D721Med (cell line): ENCODE measurements at regions not wholly inside any gene's neighbourhood (a gene's known extent, or its start where the extent isn't known, plus 50 kb on each side); places are given as distances from the start of the nearest gene placed in this dataset.

Experiments used
- DNase-seq: peaks from one replicate; pipeline ENCODE4 v3.0.0; 2011; ENCODE audit warnings: low spot score; ENCODE audit not compliant: insufficient read length
- FAIRE-seq: peaks from 2 replicates; lab custom pipeline; 2011; peaks lifted over from hg19 to GRCh38; lab: Jason Lieb, UNC
- CTCF ChIP-seq: IDR thresholded peaks from 2 replicates; pipeline ENCODE4 v1.5.1; 2012; ENCODE audit warnings: mild to moderate bottlenecking, control low read depth; ENCODE audit not compliant: insufficient read depth; ENCODE audit errors: missing control alignments

GRCh38 chr16:60060731-60061130 lies 1326.6 kb upstream of the GOT2 start:
- no peak for TF ChIP-seq CTCF
- DNase-seq (no peak), FAIRE-seq (no peak)

DNA sequence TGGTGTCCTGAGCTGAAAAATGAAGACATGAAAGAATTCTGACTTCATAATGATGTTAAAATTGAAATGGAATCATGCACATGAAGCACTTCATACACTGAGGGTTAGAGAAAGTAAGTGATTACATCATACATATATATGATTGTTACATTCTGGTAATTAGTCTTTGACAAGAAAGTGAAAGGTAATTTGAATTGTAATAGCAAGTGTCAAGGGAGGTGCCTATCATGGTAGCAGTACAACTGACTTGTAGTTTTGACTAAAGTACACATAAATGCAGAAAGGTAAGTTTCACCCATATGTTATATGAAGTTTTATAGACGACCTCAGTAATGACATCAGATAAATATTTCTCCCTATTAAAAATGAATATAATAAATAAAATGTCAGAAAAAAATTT lies 1325.0 kb upstream of the GOT2 start:
- DNase-seq (no peak), FAIRE-seq (no peak)
- no peak for TF ChIP-seq CTCF

DNA sequence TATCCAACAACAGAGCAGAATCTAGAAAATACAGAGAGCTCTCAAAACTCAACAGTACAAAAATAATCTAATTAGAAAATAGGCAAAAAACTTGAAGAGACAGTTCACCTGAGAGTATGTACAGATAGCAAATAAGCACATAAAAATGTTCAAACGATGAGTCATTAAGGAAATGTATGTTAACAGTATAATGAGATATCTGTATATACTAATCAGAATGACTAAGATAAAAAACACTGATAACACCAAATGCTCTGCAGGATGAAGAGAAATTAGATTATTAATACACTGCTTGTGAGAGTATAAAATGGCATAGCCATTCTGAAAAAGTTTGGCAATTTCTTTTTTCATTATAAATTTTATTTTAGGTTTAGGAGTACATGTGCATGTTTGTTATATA lies 1307.6 kb upstream of the GOT2 start:
- FAIRE-seq, result no peak

DNA sequence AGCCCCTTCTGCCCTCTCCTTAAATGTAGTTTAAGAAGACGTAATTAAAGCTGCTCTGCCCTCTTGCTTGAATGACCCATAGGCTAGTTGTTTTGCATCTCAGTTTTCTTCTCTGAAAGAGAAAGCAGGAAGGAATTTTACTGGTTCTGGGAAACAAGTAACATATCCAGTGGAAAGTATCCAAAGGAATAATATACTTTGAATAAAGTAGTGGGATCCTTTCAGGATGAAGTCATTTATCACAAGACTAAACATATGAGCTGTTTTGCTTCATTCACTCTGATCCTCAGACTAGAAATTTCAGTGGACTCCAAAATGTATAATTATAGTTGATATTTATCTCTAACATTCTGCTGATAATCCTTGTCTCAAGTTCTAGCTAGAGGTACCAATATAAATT lies 1297.6 kb upstream of the GOT2 start:
- FAIRE-seq, result no peak
- TF ChIP-seq CTCF, result no peak
- DNase-seq, result no peak

More for the DNA sequence above, 1307.6 kb upstream of the GOT2 start:
- no peak for TF ChIP-seq CTCF
- DNase-seq, result no peak

GRCh38 chr16:60027351-60027750 lies 1293.2 kb upstream of the GOT2 start:
- DNase-seq (no peak), FAIRE-seq (no peak)
- no peak for TF ChIP-seq CTCF

DNA sequence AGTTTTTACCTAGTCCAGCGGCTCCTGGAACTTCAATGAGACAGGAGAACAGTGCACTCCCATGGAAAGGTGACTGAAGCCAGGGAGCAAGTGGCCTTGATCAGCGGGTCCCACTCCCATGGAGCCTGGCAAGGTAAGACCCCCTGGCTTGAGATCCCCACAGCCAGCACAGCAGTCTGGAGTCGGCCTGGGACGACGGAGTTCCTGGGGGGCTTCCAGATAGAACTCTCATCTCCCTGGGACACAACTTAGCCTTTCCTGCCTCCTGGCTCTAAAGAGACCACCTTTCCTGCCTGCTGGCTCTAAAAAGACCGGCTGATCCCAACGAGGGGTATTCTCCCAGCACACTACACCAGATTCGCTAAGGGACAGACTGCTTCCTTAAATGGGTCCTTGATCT lies 1279.0 kb upstream of the GOT2 start:
- DNase-seq, result no peak
- FAIRE-seq, result no peak

GRCh38 chr16:60001523-60001922 lies 1267.4 kb upstream of the GOT2 start:
- no peak for DNase-seq
- no peak for FAIRE-seq

More for the DNA sequence above, 1279.0 kb upstream of the GOT2 start:
- no peak for TF ChIP-seq CTCF

More at GRCh38 chr16:60001523-60001922, 1267.4 kb upstream of the GOT2 start:
- no peak for TF ChIP-seq CTCF
